IMR-90 (cell line): ENCODE measurements at regions not wholly inside any gene's neighbourhood (a gene's known extent, or its start where the extent isn't known, plus 50 kb on each side); places are given as distances from the start of the nearest gene placed in this dataset.

Experiments
- ATAC-seq: fragments of 200-7000 bp; cut with Tn5 transposase; 2 replicates; pipeline ENCODE4 v1.9.1; 2020; ENCODE audit warnings: low read depth, mild to moderate bottlenecking, moderate library complexity
- BruUV-seq: library from RNA; stranded (reverse); fragments of 400-500 nt; replicated peaks from 2 replicates; lab custom pipeline; 2021; lab: Mats Ljungman, UMichigan
- CTCF ChIA-PET: fragments of 300-600 bp; formaldehyde crosslinking; extraction: SDS; loops from one replicate; lab custom pipeline; 2021; ENCODE audit warnings: antibody characterized with exemption; lab: Yijun Ruan, JAX
- POLR2A ChIA-PET: fragments of 300-600 bp; sonication (Branson Sonifier 250); formaldehyde crosslinking; loops from one replicate; lab custom pipeline; 2022; ENCODE audit warnings: antibody characterized with exemption; ENCODE audit not compliant: unreplicated experiment; lab: Charles Lee
- DNase-seq: peaks from one replicate; pipeline ENCODE4 v3.0.0; 2013
- H2AFZ ChIP-seq: replicated peaks from 2 replicates; pipeline ENCODE3; 2013; ENCODE audit warnings: low read length, mild to moderate bottlenecking; ENCODE audit not compliant: poor library complexity
- H2AK5ac ChIP-seq: 2 replicates; pipeline ENCODE4 v1.6.1; 2013; ENCODE audit warnings: low read depth, low read length, inconsistent platforms
- H2AK9ac ChIP-seq: replicated peaks from 2 replicates; pipeline ENCODE3; 2013; ENCODE audit warnings: mild to moderate bottlenecking, low read depth, low read length, moderate library complexity; ENCODE audit not compliant: poor library complexity
- H2BK120ac ChIP-seq: 2 replicates; pipeline ENCODE4 v1.6.1; 2013; ENCODE audit warnings: low read depth, low read length, inconsistent platforms
- H2BK15ac ChIP-seq: 3 replicates; pipeline ENCODE4 v1.6.1; 2013; ENCODE audit warnings: low read depth, low read length, inconsistent platforms
- H2BK20ac ChIP-seq: 2 replicates; pipeline ENCODE4 v1.6.1; 2013; ENCODE audit warnings: low read depth, mild to moderate bottlenecking, inconsistent platforms, low read length, moderate library complexity
- H2BK5ac ChIP-seq: 2 replicates; pipeline ENCODE4 v1.6.1; 2013; ENCODE audit warnings: mild to moderate bottlenecking, low read depth, low read length, inconsistent platforms; ENCODE audit not compliant: poor library complexity, severe bottlenecking
- H3K14ac ChIP-seq: replicated peaks from 2 replicates; pipeline ENCODE4 v1.6.1; 2013; ENCODE audit warnings: low read depth, low read length, inconsistent platforms
- H3K18ac ChIP-seq: 2 replicates; pipeline ENCODE4 v1.6.1; 2013; ENCODE audit warnings: low read depth, low read length, control low read depth
- H3K23ac ChIP-seq: 2 replicates; pipeline ENCODE4 v1.6.1; 2013; ENCODE audit warnings: low read depth, low read length, inconsistent platforms
- H3K27ac ChIP-seq: 2 replicates; pipeline ENCODE4 v1.5.1; 2013; ENCODE audit warnings: mild to moderate bottlenecking, control low read depth, low read length; ENCODE audit not compliant: insufficient read depth
- H3K27me3 ChIP-seq: 2 replicates; pipeline ENCODE4 v1.6.1; 2013; ENCODE audit warnings: low read length; ENCODE audit not compliant: control insufficient read depth, insufficient read depth
- H3K36me3 ChIP-seq: 2 replicates; pipeline ENCODE4 v1.6.1; 2013; ENCODE audit warnings: low read length, mixed read lengths; ENCODE audit not compliant: control insufficient read depth, insufficient read depth
- H3K4ac ChIP-seq: 2 replicates; pipeline ENCODE4 v1.6.1; 2013; ENCODE audit warnings: low read depth, low read length, inconsistent platforms
- H3K4me1 ChIP-seq: 2 replicates; pipeline ENCODE4 v1.6.1; 2013; ENCODE audit warnings: low read length, mixed read lengths; ENCODE audit not compliant: control insufficient read depth, insufficient read depth
- H3K4me2 ChIP-seq: 2 replicates; pipeline ENCODE4 v1.6.1; 2013; ENCODE audit warnings: low read depth, mild to moderate bottlenecking, control low read depth, low read length, moderate library complexity
- H3K4me3 ChIP-seq: 2 replicates; pipeline ENCODE4 v1.5.1; 2013; ENCODE audit warnings: low read depth, mild to moderate bottlenecking, control low read depth, low read length, moderate library complexity; ENCODE audit not compliant: insufficient read depth
- H3K56ac ChIP-seq: 2 replicates; pipeline ENCODE4 v1.6.1; 2013; ENCODE audit warnings: low read length, inconsistent platforms; ENCODE audit not compliant: insufficient read depth; ENCODE audit errors: extremely low read depth
- H3K79me1 ChIP-seq, 2 experiments: 2 replicates each; pipeline ENCODE4 v1.6.1; 2013; ENCODE audit warnings: low read length in 2 of 2, inconsistent platforms in 1 of 2, low read depth in 1 of 2
- H3K9ac ChIP-seq: 2 replicates; pipeline ENCODE4 v1.6.1; 2013; ENCODE audit warnings: low read depth, low read length, control low read depth
- H3K9me1 ChIP-seq: 2 replicates; pipeline ENCODE4 v1.6.1; 2013; ENCODE audit warnings: low read length, inconsistent platforms; ENCODE audit not compliant: insufficient read depth
- H3K9me3 ChIP-seq: 2 replicates; pipeline ENCODE4 v1.6.1; 2013; ENCODE audit warnings: low read length; ENCODE audit not compliant: control insufficient read depth, insufficient read depth
- H4K20me1 ChIP-seq: 2 replicates; pipeline ENCODE4 v1.6.1; 2013; ENCODE audit warnings: low read length, inconsistent platforms; ENCODE audit not compliant: insufficient read depth
- H4K5ac ChIP-seq: 2 replicates; pipeline ENCODE4 v1.6.1; 2013; ENCODE audit warnings: mild to moderate bottlenecking, low read depth, low read length, control low read depth
- H4K8ac ChIP-seq, 2 experiments: 2 replicates each; pipeline ENCODE4 v1.6.1; 2013; ENCODE audit warnings: low read depth in 2 of 2, low read length in 2 of 2, control low read depth in 1 of 2, inconsistent platforms in 1 of 2
- H4K91ac ChIP-seq: 2 replicates; pipeline ENCODE4 v1.6.1; 2013; ENCODE audit warnings: low read depth, low read length, inconsistent platforms; ENCODE audit not compliant: insufficient read depth
- CEBPB ChIP-seq: IDR thresholded peaks from 2 replicates; pipeline ENCODE4 v1.6.1; 2012; ENCODE audit warnings: low read depth, low read length, improper control_type of control experiment
- CHD1 ChIP-seq: IDR thresholded peaks from 2 replicates; pipeline ENCODE4 v1.6.1; 2012; ENCODE audit warnings: low read depth, low read length, improper control_type of control experiment
- MAZ ChIP-seq: IDR thresholded peaks from 2 replicates; pipeline ENCODE4 v1.6.1; 2012; ENCODE audit warnings: low read depth, mild to moderate bottlenecking, low read length, improper control_type of control experiment, moderate library complexity, borderline replicate concordance
- POLR2A ChIP-seq: IDR thresholded peaks from 2 replicates; pipeline ENCODE4 v1.6.1; 2012; ENCODE audit warnings: mild to moderate bottlenecking, low read depth, low read length
- RAD21 ChIP-seq: IDR thresholded peaks from 2 replicates; pipeline ENCODE4 v1.6.1; 2012; ENCODE audit warnings: low read length, improper control_type of control experiment
- RCOR1 ChIP-seq: IDR thresholded peaks from 2 replicates; pipeline ENCODE4 v1.6.1; 2012; ENCODE audit warnings: mild to moderate bottlenecking, low read length, improper control_type of control experiment; ENCODE audit not compliant: insufficient replicate concordance
- SMC3 ChIP-seq: fragments of 150-350 bp; IDR thresholded peaks from 2 replicates; pipeline ENCODE4 v1.6.1; 2016; ENCODE audit warnings: low read depth, mild to moderate bottlenecking, antibody characterized with exemption, low read length, moderate library complexity
- USF2 ChIP-seq: fragments of 150-350 bp; IDR thresholded peaks from 2 replicates; pipeline ENCODE4 v1.6.1; 2017; ENCODE audit warnings: mild to moderate bottlenecking, antibody characterized with exemption, low read length, low read depth
- WGBS, 2 experiments: methylation state at CpG; one replicate each; pipeline versions ENCODE4 v1.1.5 to v1.1.7; 2013; ENCODE audit warnings: missing lambda C conversion rate in 2 of 2; ENCODE audit not compliant: insufficient read length in 1 of 2; ENCODE audit errors: extremely low coverage in 2 of 2; 5-methylcytosine and 5-hydroxymethylcytosine counted together
- dilution Hi-C: fragments of 300-500 bp; cut with HindIII; formaldehyde crosslinking; loops from one replicate; pipeline ENCODE4 v1.14.3; 2018; ENCODE audit warnings: low sequenced_read_pairs; ENCODE audit not compliant: unreplicated experiment
- in situ Hi-C: fragments of 300-500 bp; cut with MboI; formaldehyde crosslinking; loops from 3 replicates; pipeline ENCODE4 v1.14.3; 2019; ENCODE audit warnings: low sequenced_read_pairs, inconsistent platforms, mixed read lengths
- intact Hi-C: fragments of 100-400 bp; cut with micrococcal nuclease; formaldehyde crosslinking; loops from 2 replicates; pipeline ENCODE4 v1.10.0; 2022
- TF ChIP-seq, protein P1 (sequence below): conservative IDR thresholded peaks from 2 replicates; pipeline ENCODE4 v1.5.1; 2012; ENCODE audit warnings: mild to moderate bottlenecking, low read depth, low read length, improper control_type of control experiment

- ATAC-seq (no peak), DNase-seq (no peak)
- H2AFZ ChIP-seq: no peak overlapping the region
- H3K79me1 ChIP-seq: no peaks in the 10 kb centered on the region
- no peak overlapping the region for H3K14ac ChIP-seq
- H2AK5ac ChIP-seq: no peak overlapping the region
- WGBS, 2 experiments: no CpG with 5 or more reads among the region's 4 CpGs
- dilution Hi-C loops (no loop called here), intact Hi-C loops (loop anchor here (10.0 kb wide), 1 partner anchor 211 kb away; the partner anchor contains the start of gene EDN1), in situ Hi-C loops (no loop called here)
- H3K27me3 ChIP-seq: no peaks in the 10 kb centered on the region
- H4K8ac ChIP-seq: no peak overlapping the region
- H3K9ac ChIP-seq: no peak overlapping the region
- H3K9me3 ChIP-seq: no peaks in the 10 kb centered on the region
- H4K5ac ChIP-seq: no peak overlapping the region
- no peaks in the 10 kb centered on the region for H3K36me3 ChIP-seq
- no peak overlapping the region for H2AK9ac ChIP-seq
- no peak overlapping the region for H2BK15ac ChIP-seq
- BruUV-seq: no TSS peak
- H3K56ac ChIP-seq: no peak overlapping the region
- H3K4me2 ChIP-seq: no peak overlapping the region
- ChIA-PET CTCF (no interaction called here), POLR2A (no interaction called here)
- H2BK20ac ChIP-seq: no peak overlapping the region
- no peak overlapping the region for H2BK5ac ChIP-seq
- H3K27ac ChIP-seq: no peak overlapping the region
- H4K91ac ChIP-seq: no peak overlapping the region
- TF ChIP-seq RCOR1: no peak
- TF ChIP-seq CHD1: no peak
- TF ChIP-seq MAZ: no peak
- TF ChIP-seq RAD21: no peak
- TF ChIP-seq POLR2A: no peak
- TF ChIP-seq, protein P1, sequence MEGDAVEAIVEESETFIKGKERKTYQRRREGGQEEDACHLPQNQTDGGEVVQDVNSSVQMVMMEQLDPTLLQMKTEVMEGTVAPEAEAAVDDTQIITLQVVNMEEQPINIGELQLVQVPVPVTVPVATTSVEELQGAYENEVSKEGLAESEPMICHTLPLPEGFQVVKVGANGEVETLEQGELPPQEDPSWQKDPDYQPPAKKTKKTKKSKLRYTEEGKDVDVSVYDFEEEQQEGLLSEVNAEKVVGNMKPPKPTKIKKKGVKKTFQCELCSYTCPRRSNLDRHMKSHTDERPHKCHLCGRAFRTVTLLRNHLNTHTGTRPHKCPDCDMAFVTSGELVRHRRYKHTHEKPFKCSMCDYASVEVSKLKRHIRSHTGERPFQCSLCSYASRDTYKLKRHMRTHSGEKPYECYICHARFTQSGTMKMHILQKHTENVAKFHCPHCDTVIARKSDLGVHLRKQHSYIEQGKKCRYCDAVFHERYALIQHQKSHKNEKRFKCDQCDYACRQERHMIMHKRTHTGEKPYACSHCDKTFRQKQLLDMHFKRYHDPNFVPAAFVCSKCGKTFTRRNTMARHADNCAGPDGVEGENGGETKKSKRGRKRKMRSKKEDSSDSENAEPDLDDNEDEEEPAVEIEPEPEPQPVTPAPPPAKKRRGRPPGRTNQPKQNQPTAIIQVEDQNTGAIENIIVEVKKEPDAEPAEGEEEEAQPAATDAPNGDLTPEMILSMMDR: no peak
- no peak for TF ChIP-seq SMC3
- TF ChIP-seq USF2: no peak
- no peak for TF ChIP-seq CEBPB
- no peaks in the 10 kb centered on the region for H3K4me1 ChIP-seq
- no peak overlapping the region for H2BK120ac ChIP-seq
- no peaks in the 10 kb centered on the region for H4K20me1 ChIP-seq
- H3K18ac ChIP-seq: no peak overlapping the region
- no peak overlapping the region for H3K4ac ChIP-seq
- no peaks in the 10 kb centered on the region for H3K9me1 ChIP-seq
- no peak overlapping the region for H3K23ac ChIP-seq
- H3K4me3 ChIP-seq: no peak overlapping the region
Measured at GRCh38 chr6:12505486-12505885, 211.1 kb upstream of the PHACTR1 start.
